HEK293 (cell line): ENCODE measurements at regions not wholly inside any gene's neighbourhood (a gene's known extent, or its start where the extent isn't known, plus 50 kb on each side); places are given as distances from the start of the nearest gene placed in this dataset.

Source experiments
- CTCF ChIA-PET: fragments of 350-600 bp; formaldehyde crosslinking; extraction: SDS; loops from one replicate; lab custom pipeline; 2021; ENCODE audit warnings: antibody characterized with exemption; lab: Yijun Ruan, JAX
- POLR2A ChIA-PET: fragments of 300-600 bp; formaldehyde crosslinking; extraction: SDS; loops from one replicate; lab custom pipeline; 2020; ENCODE audit warnings: antibody characterized with exemption, inconsistent platforms; lab: Yijun Ruan, JAX
- H3K27ac ChIP-seq: fragments of 200-500 bp; sonication (Bioruptor generic); 2 replicates; pipeline ENCODE4 v1.5.1; 2014; ENCODE audit warnings: low read depth, low read length, control low read depth, inconsistent platforms; ENCODE audit errors: extremely low read depth
- H3K36me3 ChIP-seq, 2 experiments: fragments of 200-500 bp in 1 of 2; sonication (Bioruptor generic) in 1 of 2; 1 replicate in 1 of 2; 2 replicates in 1 of 2; pipeline ENCODE4 v1.5.1; 2014 to 2017; ENCODE audit warnings: inconsistent platforms in 2 of 2, low read length in 2 of 2; ENCODE audit not compliant: control insufficient read depth in 2 of 2, insufficient read depth in 1 of 2
- H3K4me1 ChIP-seq: fragments of 200-500 bp; sonication (Bioruptor generic); 2 replicates; pipeline ENCODE4 v1.5.1; 2014; ENCODE audit warnings: mild to moderate bottlenecking, low read length, inconsistent platforms; ENCODE audit not compliant: control insufficient read depth, insufficient read depth
- H3K4me3 ChIP-seq: 2 replicates; pipeline ENCODE4 v1.5.1; 2011; ENCODE audit warnings: low read depth, mild to moderate bottlenecking, control low read depth, low read length, moderate library complexity
- H3K9me3 ChIP-seq: fragments of 200-500 bp; sonication (Bioruptor generic); 2 replicates; pipeline ENCODE4 v1.5.1; 2014; ENCODE audit warnings: low read depth, low read length, inconsistent platforms; ENCODE audit not compliant: control insufficient read depth, insufficient read depth
- GLI4 ChIP-seq: fragments of 450-650 bp; formaldehyde crosslinking; IDR thresholded peaks from 2 replicates; pipeline ENCODE4 v1.5.1; 2016; ENCODE audit warnings: missing biosample characterization, missing genetic modification characterization
- KLF9 ChIP-seq: fragments of 450-650 bp; formaldehyde crosslinking; IDR thresholded peaks from 2 replicates; pipeline ENCODE4 v1.5.1; 2016; ENCODE audit warnings: missing biosample characterization, missing genetic modification characterization, low read depth
- REPIN1 ChIP-seq: fragments of 450-650 bp; formaldehyde crosslinking; IDR thresholded peaks from 2 replicates; pipeline ENCODE4 v1.5.1; 2017; ENCODE audit warnings: missing biosample characterization, missing genetic modification characterization, low read depth
- ZEB2 ChIP-seq: fragments of 450-650 bp; formaldehyde crosslinking; IDR thresholded peaks from 2 replicates; pipeline ENCODE4 v1.5.1; 2016; ENCODE audit warnings: missing biosample characterization, missing genetic modification characterization
- ZFHX2 ChIP-seq: fragments of 450-650 bp; formaldehyde crosslinking; conservative IDR thresholded peaks from 2 replicates; pipeline ENCODE4 v1.5.1; 2016; ENCODE audit warnings: missing biosample characterization, missing genetic modification characterization
- ZNF366 ChIP-seq: fragments of 450-650 bp; formaldehyde crosslinking; conservative IDR thresholded peaks from 2 replicates; pipeline ENCODE4 v1.5.1; 2016; ENCODE audit warnings: missing biosample characterization, missing genetic modification characterization
- ZNF433 ChIP-seq: fragments of 450-650 bp; formaldehyde crosslinking; IDR thresholded peaks from 2 replicates; pipeline ENCODE4 v1.5.1; 2016; ENCODE audit warnings: missing biosample characterization, missing genetic modification characterization, low read depth
- ZNF530 ChIP-seq: fragments of 450-650 bp; formaldehyde crosslinking; IDR thresholded peaks from 2 replicates; pipeline ENCODE4 v1.5.1; 2016; ENCODE audit warnings: low read depth, missing biosample characterization, missing genetic modification characterization
- ZNF623 ChIP-seq: fragments of 450-650 bp; formaldehyde crosslinking; IDR thresholded peaks from 2 replicates; pipeline ENCODE4 v1.5.1; 2016; ENCODE audit warnings: missing biosample characterization, missing genetic modification characterization
- ZNF658 ChIP-seq: fragments of 450-650 bp; formaldehyde crosslinking; IDR thresholded peaks from 2 replicates; pipeline ENCODE4; 2016; ENCODE audit warnings: missing biosample characterization, missing genetic modification characterization
- TF ChIP-seq, protein P1 (sequence below): fragments of 450-650 bp; formaldehyde crosslinking; IDR thresholded peaks from 2 replicates; pipeline ENCODE4 v1.5.1; 2016; ENCODE audit warnings: missing biosample characterization, missing genetic modification characterization
- TF ChIP-seq, protein P2 (sequence below): fragments of 450-650 bp; formaldehyde crosslinking; IDR thresholded peaks from 2 replicates; pipeline ENCODE4 v1.5.1; 2016; ENCODE audit warnings: missing biosample characterization, missing genetic modification characterization, borderline replicate concordance
- TF ChIP-seq, protein P3 (sequence below): fragments of 450-650 bp; formaldehyde crosslinking; IDR thresholded peaks from 2 replicates; pipeline ENCODE4 v1.5.1; 2016; ENCODE audit warnings: missing biosample characterization, missing genetic modification characterization, low read depth
- TF ChIP-seq, protein P4 (sequence below): fragments of 450-650 bp; formaldehyde crosslinking; IDR thresholded peaks from 2 replicates; pipeline ENCODE4 v1.5.1; 2016; ENCODE audit warnings: missing biosample characterization, missing genetic modification characterization, low read depth
- TF ChIP-seq, protein P5 (sequence below): fragments of 450-650 bp; formaldehyde crosslinking; IDR thresholded peaks from 2 replicates; pipeline ENCODE4 v1.5.1; 2016; ENCODE audit warnings: missing biosample characterization, missing genetic modification characterization
- TF ChIP-seq, protein P6 (sequence below): fragments of 450-650 bp; formaldehyde crosslinking; IDR thresholded peaks from 2 replicates; pipeline ENCODE4 v1.5.1; 2016; ENCODE audit warnings: missing biosample characterization, missing genetic modification characterization, borderline replicate concordance

DNA sequence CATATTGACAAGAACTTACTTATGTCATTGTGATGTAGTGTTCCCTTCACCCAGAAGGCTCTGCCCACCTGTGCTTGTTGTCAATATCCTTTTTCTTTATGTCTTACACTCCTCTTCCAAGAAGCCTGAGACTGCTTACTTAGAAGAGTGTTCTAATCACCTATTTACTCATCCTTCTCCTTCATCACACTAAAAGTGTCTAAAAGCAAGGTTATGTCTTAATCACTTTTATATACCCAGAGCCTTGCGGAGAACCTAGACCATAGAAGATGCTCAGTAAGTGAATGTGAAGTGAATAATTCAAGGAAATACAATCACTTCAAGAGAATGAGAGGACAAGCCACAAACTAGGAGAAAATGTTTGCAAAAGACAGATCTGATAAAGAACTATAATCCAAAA lies 177.6 kb upstream of the S100G start:
- H3K36me3 ChIP-seq, result no peaks in the 10 kb centered on the region
- ChIA-PET CTCF (interaction anchor here (0.7 kb wide), 1 partner anchor 225 kb away, joined by 3 read pairs; no protein-coding TSS in a partner anchor), POLR2A (no interaction called here)
- TF ChIP-seq ZNF530 (no peak), ZNF433 (tag by site-specific recombination) (no peak), ZNF623 (no peak), REPIN1 (tag by site-specific recombination) (no peak), GLI4 (no peak), ZEB2 (tag by site-specific recombination) (no peak), KLF9 (tag by site-specific recombination) (no peak), ZNF658 (no peak)
- TF ChIP-seq, protein P1, sequence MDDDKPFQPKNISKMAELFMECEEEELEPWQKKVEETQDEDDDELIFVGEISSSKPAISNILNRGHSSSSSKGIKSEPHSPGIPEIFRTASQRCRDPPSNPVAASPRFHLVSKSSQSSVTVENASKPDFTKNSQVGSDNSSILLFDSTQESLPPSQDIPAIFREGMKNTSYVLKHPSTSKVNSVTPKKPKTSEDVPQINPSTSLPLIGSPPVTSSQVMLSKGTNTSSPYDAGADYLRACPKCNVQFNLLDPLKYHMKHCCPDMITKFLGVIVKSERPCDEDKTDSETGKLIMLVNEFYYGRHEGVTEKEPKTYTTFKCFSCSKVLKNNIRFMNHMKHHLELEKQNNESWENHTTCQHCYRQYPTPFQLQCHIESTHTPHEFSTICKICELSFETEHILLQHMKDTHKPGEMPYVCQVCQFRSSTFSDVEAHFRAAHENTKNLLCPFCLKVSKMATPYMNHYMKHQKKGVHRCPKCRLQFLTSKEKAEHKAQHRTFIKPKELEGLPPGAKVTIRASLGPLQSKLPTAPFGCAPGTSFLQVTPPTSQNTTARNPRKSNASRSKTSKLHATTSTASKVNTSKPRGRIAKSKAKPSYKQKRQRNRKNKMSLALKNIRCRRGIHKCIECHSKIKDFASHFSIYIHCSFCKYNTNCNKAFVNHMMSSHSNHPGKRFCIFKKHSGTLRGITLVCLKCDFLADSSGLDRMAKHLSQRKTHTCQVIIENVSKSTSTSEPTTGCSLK (tag by site-specific recombination), result no peak
- TF ChIP-seq, protein P2, sequence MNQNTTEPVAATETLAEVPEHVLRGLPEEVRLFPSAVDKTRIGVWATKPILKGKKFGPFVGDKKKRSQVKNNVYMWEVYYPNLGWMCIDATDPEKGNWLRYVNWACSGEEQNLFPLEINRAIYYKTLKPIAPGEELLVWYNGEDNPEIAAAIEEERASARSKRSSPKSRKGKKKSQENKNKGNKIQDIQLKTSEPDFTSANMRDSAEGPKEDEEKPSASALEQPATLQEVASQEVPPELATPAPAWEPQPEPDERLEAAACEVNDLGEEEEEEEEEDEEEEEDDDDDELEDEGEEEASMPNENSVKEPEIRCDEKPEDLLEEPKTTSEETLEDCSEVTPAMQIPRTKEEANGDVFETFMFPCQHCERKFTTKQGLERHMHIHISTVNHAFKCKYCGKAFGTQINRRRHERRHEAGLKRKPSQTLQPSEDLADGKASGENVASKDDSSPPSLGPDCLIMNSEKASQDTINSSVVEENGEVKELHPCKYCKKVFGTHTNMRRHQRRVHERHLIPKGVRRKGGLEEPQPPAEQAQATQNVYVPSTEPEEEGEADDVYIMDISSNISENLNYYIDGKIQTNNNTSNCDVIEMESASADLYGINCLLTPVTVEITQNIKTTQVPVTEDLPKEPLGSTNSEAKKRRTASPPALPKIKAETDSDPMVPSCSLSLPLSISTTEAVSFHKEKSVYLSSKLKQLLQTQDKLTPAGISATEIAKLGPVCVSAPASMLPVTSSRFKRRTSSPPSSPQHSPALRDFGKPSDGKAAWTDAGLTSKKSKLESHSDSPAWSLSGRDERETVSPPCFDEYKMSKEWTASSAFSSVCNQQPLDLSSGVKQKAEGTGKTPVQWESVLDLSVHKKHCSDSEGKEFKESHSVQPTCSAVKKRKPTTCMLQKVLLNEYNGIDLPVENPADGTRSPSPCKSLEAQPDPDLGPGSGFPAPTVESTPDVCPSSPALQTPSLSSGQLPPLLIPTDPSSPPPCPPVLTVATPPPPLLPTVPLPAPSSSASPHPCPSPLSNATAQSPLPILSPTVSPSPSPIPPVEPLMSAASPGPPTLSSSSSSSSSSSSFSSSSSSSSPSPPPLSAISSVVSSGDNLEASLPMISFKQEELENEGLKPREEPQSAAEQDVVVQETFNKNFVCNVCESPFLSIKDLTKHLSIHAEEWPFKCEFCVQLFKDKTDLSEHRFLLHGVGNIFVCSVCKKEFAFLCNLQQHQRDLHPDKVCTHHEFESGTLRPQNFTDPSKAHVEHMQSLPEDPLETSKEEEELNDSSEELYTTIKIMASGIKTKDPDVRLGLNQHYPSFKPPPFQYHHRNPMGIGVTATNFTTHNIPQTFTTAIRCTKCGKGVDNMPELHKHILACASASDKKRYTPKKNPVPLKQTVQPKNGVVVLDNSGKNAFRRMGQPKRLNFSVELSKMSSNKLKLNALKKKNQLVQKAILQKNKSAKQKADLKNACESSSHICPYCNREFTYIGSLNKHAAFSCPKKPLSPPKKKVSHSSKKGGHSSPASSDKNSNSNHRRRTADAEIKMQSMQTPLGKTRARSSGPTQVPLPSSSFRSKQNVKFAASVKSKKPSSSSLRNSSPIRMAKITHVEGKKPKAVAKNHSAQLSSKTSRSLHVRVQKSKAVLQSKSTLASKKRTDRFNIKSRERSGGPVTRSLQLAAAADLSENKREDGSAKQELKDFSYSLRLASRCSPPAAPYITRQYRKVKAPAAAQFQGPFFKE (tag by site-specific recombination), result no peak
- TF ChIP-seq, protein P3, sequence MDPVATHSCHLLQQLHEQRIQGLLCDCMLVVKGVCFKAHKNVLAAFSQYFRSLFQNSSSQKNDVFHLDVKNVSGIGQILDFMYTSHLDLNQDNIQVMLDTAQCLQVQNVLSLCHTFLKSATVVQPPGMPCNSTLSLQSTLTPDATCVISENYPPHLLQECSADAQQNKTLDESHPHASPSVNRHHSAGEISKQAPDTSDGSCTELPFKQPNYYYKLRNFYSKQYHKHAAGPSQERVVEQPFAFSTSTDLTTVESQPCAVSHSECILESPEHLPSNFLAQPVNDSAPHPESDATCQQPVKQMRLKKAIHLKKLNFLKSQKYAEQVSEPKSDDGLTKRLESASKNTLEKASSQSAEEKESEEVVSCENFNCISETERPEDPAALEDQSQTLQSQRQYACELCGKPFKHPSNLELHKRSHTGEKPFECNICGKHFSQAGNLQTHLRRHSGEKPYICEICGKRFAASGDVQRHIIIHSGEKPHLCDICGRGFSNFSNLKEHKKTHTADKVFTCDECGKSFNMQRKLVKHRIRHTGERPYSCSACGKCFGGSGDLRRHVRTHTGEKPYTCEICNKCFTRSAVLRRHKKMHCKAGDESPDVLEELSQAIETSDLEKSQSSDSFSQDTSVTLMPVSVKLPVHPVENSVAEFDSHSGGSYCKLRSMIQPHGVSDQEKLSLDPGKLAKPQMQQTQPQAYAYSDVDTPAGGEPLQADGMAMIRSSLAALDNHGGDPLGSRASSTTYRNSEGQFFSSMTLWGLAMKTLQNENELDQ (tag by site-specific recombination), result no peak
- TF ChIP-seq, all 188 proteins: peak for 0
- no peak overlapping the region for H3K27ac ChIP-seq
- no peaks in the 10 kb centered on the region for H3K9me3 ChIP-seq
- no peak overlapping the region for H3K4me3 ChIP-seq
- no peaks in the 10 kb centered on the region for H3K4me1 ChIP-seq

DNA sequence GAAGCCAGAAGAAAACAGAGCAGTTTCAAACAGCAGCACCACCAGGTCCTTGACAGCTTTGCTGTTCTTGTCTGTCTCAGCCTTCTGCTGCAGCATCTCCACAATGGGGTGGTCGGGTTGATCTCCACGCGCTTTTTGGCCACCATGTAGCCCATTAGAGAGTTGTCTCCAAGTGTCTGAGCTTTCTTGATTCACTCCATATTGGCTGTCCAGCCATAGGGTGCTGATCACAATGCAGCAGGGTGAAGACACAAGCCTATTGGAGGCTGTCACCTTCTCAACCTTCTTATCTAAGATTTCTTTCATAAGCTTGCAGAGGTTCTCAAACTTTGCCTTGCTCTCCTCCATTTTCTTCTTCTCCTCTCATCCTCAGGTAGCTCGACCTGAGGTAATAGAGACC lies 175.4 kb upstream of the S100G start:
- Histone ChIP-seq H3K36me3 (no peaks in the 10 kb centered on the region), H3K9me3 (no peaks in the 10 kb centered on the region), H3K27ac (no peak overlapping the region), H3K4me3 (no peak overlapping the region), H3K4me1 (no peaks in the 10 kb centered on the region)
- ChIA-PET CTCF (interaction anchor here (0.5 kb wide), 1 partner anchor 9 kb away, joined by 3 read pairs; no protein-coding TSS in a partner anchor), POLR2A (no interaction called here)
- TF ChIP-seq ZFHX2 (tag by site-specific recombination) (no peak), ZNF366 (tag by site-specific recombination) (no peak)
- TF ChIP-seq, protein P4, sequence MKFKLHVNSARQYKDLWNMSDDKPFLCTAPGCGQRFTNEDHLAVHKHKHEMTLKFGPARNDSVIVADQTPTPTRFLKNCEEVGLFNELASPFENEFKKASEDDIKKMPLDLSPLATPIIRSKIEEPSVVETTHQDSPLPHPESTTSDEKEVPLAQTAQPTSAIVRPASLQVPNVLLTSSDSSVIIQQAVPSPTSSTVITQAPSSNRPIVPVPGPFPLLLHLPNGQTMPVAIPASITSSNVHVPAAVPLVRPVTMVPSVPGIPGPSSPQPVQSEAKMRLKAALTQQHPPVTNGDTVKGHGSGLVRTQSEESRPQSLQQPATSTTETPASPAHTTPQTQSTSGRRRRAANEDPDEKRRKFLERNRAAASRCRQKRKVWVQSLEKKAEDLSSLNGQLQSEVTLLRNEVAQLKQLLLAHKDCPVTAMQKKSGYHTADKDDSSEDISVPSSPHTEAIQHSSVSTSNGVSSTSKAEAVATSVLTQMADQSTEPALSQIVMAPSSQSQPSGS (tag by site-specific recombination), result no peak
- TF ChIP-seq, protein P5, sequence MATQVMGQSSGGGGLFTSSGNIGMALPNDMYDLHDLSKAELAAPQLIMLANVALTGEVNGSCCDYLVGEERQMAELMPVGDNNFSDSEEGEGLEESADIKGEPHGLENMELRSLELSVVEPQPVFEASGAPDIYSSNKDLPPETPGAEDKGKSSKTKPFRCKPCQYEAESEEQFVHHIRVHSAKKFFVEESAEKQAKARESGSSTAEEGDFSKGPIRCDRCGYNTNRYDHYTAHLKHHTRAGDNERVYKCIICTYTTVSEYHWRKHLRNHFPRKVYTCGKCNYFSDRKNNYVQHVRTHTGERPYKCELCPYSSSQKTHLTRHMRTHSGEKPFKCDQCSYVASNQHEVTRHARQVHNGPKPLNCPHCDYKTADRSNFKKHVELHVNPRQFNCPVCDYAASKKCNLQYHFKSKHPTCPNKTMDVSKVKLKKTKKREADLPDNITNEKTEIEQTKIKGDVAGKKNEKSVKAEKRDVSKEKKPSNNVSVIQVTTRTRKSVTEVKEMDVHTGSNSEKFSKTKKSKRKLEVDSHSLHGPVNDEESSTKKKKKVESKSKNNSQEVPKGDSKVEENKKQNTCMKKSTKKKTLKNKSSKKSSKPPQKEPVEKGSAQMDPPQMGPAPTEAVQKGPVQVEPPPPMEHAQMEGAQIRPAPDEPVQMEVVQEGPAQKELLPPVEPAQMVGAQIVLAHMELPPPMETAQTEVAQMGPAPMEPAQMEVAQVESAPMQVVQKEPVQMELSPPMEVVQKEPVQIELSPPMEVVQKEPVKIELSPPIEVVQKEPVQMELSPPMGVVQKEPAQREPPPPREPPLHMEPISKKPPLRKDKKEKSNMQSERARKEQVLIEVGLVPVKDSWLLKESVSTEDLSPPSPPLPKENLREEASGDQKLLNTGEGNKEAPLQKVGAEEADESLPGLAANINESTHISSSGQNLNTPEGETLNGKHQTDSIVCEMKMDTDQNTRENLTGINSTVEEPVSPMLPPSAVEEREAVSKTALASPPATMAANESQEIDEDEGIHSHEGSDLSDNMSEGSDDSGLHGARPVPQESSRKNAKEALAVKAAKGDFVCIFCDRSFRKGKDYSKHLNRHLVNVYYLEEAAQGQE (tag by site-specific recombination), result peak; percentile 26; the same call in 1 of the 2 replicates
- TF ChIP-seq, protein P6, sequence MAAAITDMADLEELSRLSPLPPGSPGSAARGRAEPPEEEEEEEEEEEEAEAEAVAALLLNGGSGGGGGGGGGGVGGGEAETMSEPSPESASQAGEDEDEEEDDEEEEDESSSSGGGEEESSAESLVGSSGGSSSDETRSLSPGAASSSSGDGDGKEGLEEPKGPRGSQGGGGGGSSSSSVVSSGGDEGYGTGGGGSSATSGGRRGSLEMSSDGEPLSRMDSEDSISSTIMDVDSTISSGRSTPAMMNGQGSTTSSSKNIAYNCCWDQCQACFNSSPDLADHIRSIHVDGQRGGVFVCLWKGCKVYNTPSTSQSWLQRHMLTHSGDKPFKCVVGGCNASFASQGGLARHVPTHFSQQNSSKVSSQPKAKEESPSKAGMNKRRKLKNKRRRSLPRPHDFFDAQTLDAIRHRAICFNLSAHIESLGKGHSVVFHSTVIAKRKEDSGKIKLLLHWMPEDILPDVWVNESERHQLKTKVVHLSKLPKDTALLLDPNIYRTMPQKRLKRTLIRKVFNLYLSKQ (tag by site-specific recombination), result no peak
